ENCODE measurements at regions not wholly inside any gene's neighbourhood (a gene's known extent, or its start where the extent isn't known, plus 50 kb on each side); places are given as distances from the start of the nearest gene placed in this dataset.

- DNase-seq: no peak
Observed at GRCh38 chr11:41866525-41866924, 407.1 kb upstream of the LRRC4C start.

- no peak for DNase-seq
Observed at GRCh38 chr11:41868606-41869005, 409.2 kb upstream of the LRRC4C start.

GRCh38 chr11:41872426-41872825 is 413.0 kb upstream of the LRRC4C start:
- DNase-seq: no peak

- no peak for DNase-seq
Observed at GRCh38 chr11:41872870-41873269, 413.4 kb upstream of the LRRC4C start.

GRCh38 chr11:41878095-41878494 is 418.6 kb upstream of the LRRC4C start:
- DNase-seq: no peak

GRCh38 chr11:41879214-41879613 is 419.8 kb upstream of the LRRC4C start:
- no peak for DNase-seq

- DNase-seq: no peak
Observed at GRCh38 chr11:41895081-41895480, 435.6 kb upstream of the LRRC4C start.

- peak; percentile 6 for DNase-seq
Observed at GRCh38 chr11:41897991-41898390, 438.5 kb upstream of the LRRC4C start.

- DNase-seq: no peak
Observed at GRCh38 chr11:41917900-41918299, 458.4 kb upstream of the LRRC4C start.

- no peak for DNase-seq
Observed at GRCh38 chr11:41920374-41920773, 460.9 kb upstream of the LRRC4C start.

- DNase-seq: no peak
Observed at GRCh38 chr11:41921746-41922390, 462.4 kb upstream of the LRRC4C start.

- DNase-seq: no peak
Observed at GRCh38 chr11:41926339-41926738, 466.9 kb upstream of the LRRC4C start.

GRCh38 chr11:41935241-41935640 is 475.8 kb upstream of the LRRC4C start:
- DNase-seq: no peak

- no peak for DNase-seq
Observed at GRCh38 chr11:41935795-41936194, 476.3 kb upstream of the LRRC4C start.

- no peak for DNase-seq
Observed at GRCh38 chr11:41943656-41944055, 484.2 kb upstream of the LRRC4C start.

GRCh38 chr11:41947392-41947791 is 487.9 kb upstream of the LRRC4C start:
- no peak for DNase-seq

- DNase-seq: no peak
Observed at GRCh38 chr11:41950470-41951143, 491.2 kb upstream of the LRRC4C start.

GRCh38 chr11:41954034-41954433 is 494.6 kb upstream of the LRRC4C start:
- no peak for DNase-seq

- no peak for DNase-seq
Observed at GRCh38 chr11:41955066-41955465, 495.6 kb upstream of the LRRC4C start.

GRCh38 chr11:41955635-41956400 is 496.4 kb upstream of the LRRC4C start:
- DNase-seq: no peak

GRCh38 chr11:41963406-41963805 is 504.0 kb upstream of the LRRC4C start:
- DNase-seq: no peak

- no peak for DNase-seq
Observed at GRCh38 chr11:41970681-41971080, 511.2 kb upstream of the LRRC4C start.

- DNase-seq: no peak
Observed at GRCh38 chr11:41971592-41971991, 512.1 kb upstream of the LRRC4C start.

GRCh38 chr11:41978945-41979344 is 519.5 kb upstream of the LRRC4C start:
- DNase-seq: no peak

Measured in right kidney (tissue), 1 donor.